MM.1S (cell line): ENCODE measurements at regions not wholly inside any gene's neighbourhood (a gene's known extent, or its start where the extent isn't known, plus 50 kb on each side); places are given as distances from the start of the nearest gene placed in this dataset.
"Not testable (repeated sequence)": the region's sequence is repeated elsewhere in the genome, so short reads cannot be mapped to it uniquely, and the experiment has no call there.

ENCODE experiments used
- CTCF ChIP-seq: fragments of 300-600 bp; sonication (generic); IDR thresholded peaks from 2 replicates; pipeline ENCODE4 v1.5.1; 2016; ENCODE audit warnings: antibody characterized with exemption, low read length, mixed read lengths
- EZH2 ChIP-seq: fragments of 300-600 bp; sonication (generic); optimal IDR thresholded peaks from 2 replicates; pipeline ENCODE3; 2017; ENCODE audit warnings: low read depth, mild to moderate bottlenecking, antibody characterized with exemption, low read length, mixed read lengths
- EZH2phosphoT487 ChIP-seq: fragments of 300-600 bp; sonication (generic); IDR thresholded peaks from 2 replicates; pipeline ENCODE4 v1.6.1; 2018; ENCODE audit warnings: antibody characterized with exemption, low read length

GRCh38 chr2:145782607-145783006 is 1262.7 kb upstream of the ZEB2 start:
- not testable (repeated sequence) for TF ChIP-seq CTCF, EZH2phosphoT487, EZH2
